GM12878 (cell line): ENCODE measurements at regions not wholly inside any gene's neighbourhood (a gene's known extent, or its start where the extent isn't known, plus 50 kb on each side); places are given as distances from the start of the nearest gene placed in this dataset.
"Not testable (repeated sequence)": the region's sequence is repeated elsewhere in the genome, so short reads cannot be mapped to it uniquely, and the experiment has no call there.

Experiments
- ATAC-seq: fragments of 200-7000 bp; cut with Tn5 transposase; 3 replicates; pipeline ENCODE4 v1.9.1; 2020; ENCODE audit warnings: mild to moderate bottlenecking, moderate library complexity
- BruUV-seq: library from RNA; stranded (reverse); fragments of 400-500 nt; replicated peaks from 2 replicates; lab custom pipeline; 2021; lab: Mats Ljungman, UMichigan
- CTCF ChIA-PET: fragments of 300-600 bp; sonication (Branson Sonifier 250); formaldehyde crosslinking; extraction: SDS; loops from one replicate; lab custom pipeline; 2021; ENCODE audit warnings: inconsistent platforms; lab: Yijun Ruan, JAX
- POLR2A ChIA-PET: fragments of 350-600 bp; formaldehyde crosslinking; extraction: SDS; loops from one replicate; lab custom pipeline; 2021; ENCODE audit warnings: inconsistent platforms; lab: Charles Lee
- RAD21 ChIA-PET: fragments of 300-600 bp; sonication (Branson Sonifier 250); formaldehyde crosslinking; loops from one replicate; lab custom pipeline; 2023; ENCODE audit warnings: antibody characterized with exemption; ENCODE audit not compliant: unreplicated experiment; lab: Charles Lee
- SMC1A ChIA-PET: fragments of 300-600 bp; sonication (Branson Sonifier 250); formaldehyde crosslinking; loops from one replicate; lab custom pipeline; 2023; ENCODE audit not compliant: unreplicated experiment, uncharacterized antibody; lab: Charles Lee
- DNase-seq: peaks from one replicate; pipeline ENCODE4 v3.0.0-alpha.2; 2011; ENCODE audit warnings: low read depth, low spot score
- FAIRE-seq: peaks from 3 replicates; lab custom pipeline; 2011; peaks lifted over from hg19 to GRCh38; lab: Jason Lieb, UNC
- H2AFZ ChIP-seq: 2 replicates; pipeline ENCODE4 v1.6.0; 2011; ENCODE audit warnings: low read depth, low read length, control low read depth; ENCODE audit not compliant: control insufficient read depth
- H3K27ac ChIP-seq: 2 replicates; pipeline ENCODE4 v1.5.1; 2011; ENCODE audit warnings: control low read depth; ENCODE audit not compliant: control insufficient read depth, insufficient read depth
- H3K27me3 ChIP-seq, 2 experiments: replicated peaks in 1 of 2; 2 replicates each; pipeline versions ENCODE4 v1.6.0 to v1.6.1; 2011; ENCODE audit warnings: low read length in 1 of 2; ENCODE audit not compliant: control insufficient read depth in 2 of 2, insufficient read depth in 2 of 2
- H3K36me3 ChIP-seq, 2 experiments: 2 replicates each; pipeline ENCODE4 v1.5.1; 2011; ENCODE audit warnings: low read length in 1 of 2; ENCODE audit not compliant: control insufficient read depth in 2 of 2, insufficient read depth in 2 of 2
- H3K4me1 ChIP-seq: 2 replicates; pipeline ENCODE4 v1.6.1; 2011; ENCODE audit warnings: mild to moderate bottlenecking, low read length, moderate library complexity, mixed read lengths; ENCODE audit not compliant: control insufficient read depth, insufficient read depth
- H3K4me2 ChIP-seq: 2 replicates; pipeline ENCODE4 v1.6.0; 2011; ENCODE audit warnings: control low read depth; ENCODE audit not compliant: control insufficient read depth, insufficient read depth
- H3K4me3 ChIP-seq: fragments of 200-600 bp; sonication (generic); 2 replicates; pipeline ENCODE4 v1.5.1; 2016
- H3K79me2 ChIP-seq: 2 replicates; pipeline ENCODE4 v1.6.0; 2011; ENCODE audit warnings: low read length; ENCODE audit not compliant: control insufficient read depth, insufficient read depth
- H3K9ac ChIP-seq: 2 replicates; pipeline ENCODE4 v1.8.0; 2011; ENCODE audit warnings: low read length, control low read depth, mixed read lengths; ENCODE audit not compliant: control insufficient read depth, insufficient read depth
- H3K9me3 ChIP-seq: replicated peaks from 3 replicates; pipeline ENCODE4 v1.5.1; 2011; ENCODE audit warnings: mild to moderate bottlenecking, low read length; ENCODE audit not compliant: control insufficient read depth, insufficient read depth
- H4K20me1 ChIP-seq: 2 replicates; pipeline ENCODE4 v1.6.0; 2011; ENCODE audit not compliant: control insufficient read depth, insufficient read depth
- IKZF1 ChIP-seq: fragments of 450-650 bp; conservative IDR thresholded peaks from 2 replicates; pipeline ENCODE4 v1.6.1; 2017; ENCODE audit warnings: antibody characterized with exemption, mild to moderate bottlenecking
- PAX8 ChIP-seq: fragments of 450-650 bp; IDR thresholded peaks from 2 replicates; pipeline ENCODE4 v1.6.1; 2017; ENCODE audit warnings: mild to moderate bottlenecking, moderate library complexity
- USF1 ChIP-seq: IDR thresholded peaks from 2 replicates; pipeline ENCODE4 v1.6.1; 2011; ENCODE audit warnings: borderline replicate concordance, low read depth, mild to moderate bottlenecking, moderate library complexity, mixed read lengths, low read length; ENCODE audit not compliant: insufficient read depth; ENCODE audit errors: extremely low read length
- ZNF687 ChIP-seq: fragments of 450-650 bp; IDR thresholded peaks from 2 replicates; pipeline ENCODE4 v1.6.1; 2017; ENCODE audit warnings: mild to moderate bottlenecking, moderate library complexity
- WGBS: methylation state at CpG from one replicate; pipeline ENCODE4 v1.1.6; 2016; ENCODE audit warnings: low lambda C conversion rate; ENCODE audit not compliant: insufficient replicate concordance, insufficient coverage; ENCODE audit errors: missing lambda C conversion rate; 5-methylcytosine and 5-hydroxymethylcytosine counted together
- in situ Hi-C: fragments of 300-500 bp; cut with MboI; formaldehyde crosslinking; loops from 9 replicates; pipeline ENCODE4 v1.14.3; 2018; ENCODE audit warnings: mixed read lengths
- intact Hi-C: fragments of 100-400 bp; cut with micrococcal nuclease; formaldehyde crosslinking; loops from one replicate; pipeline ENCODE4 v1.14.2; 2022; ENCODE audit not compliant: unreplicated experiment

GRCh38 chr7:34227525-34227924 lies 322.2 kb downstream of the BMPER start:
- Histone ChIP-seq H3K4me2 (no peak overlapping the region), H3K4me1 (no peaks in the 10 kb centered on the region), H3K79me2 (no peaks in the 10 kb centered on the region), H3K9me3 (no peaks in the 10 kb centered on the region), H3K9ac (no peak overlapping the region), H3K4me3 (no peak overlapping the region), H3K27me3 (no peaks in the 10 kb centered on the region), H3K36me3 (no peaks in the 10 kb centered on the region), H2AFZ (no peak overlapping the region), H3K27ac (no peak overlapping the region), H4K20me1 (no peaks in the 10 kb centered on the region)
- intact Hi-C loops, result no loop called here
- ChIA-PET RAD21 (no interaction called here), SMC1A (no interaction called here), POLR2A (no interaction called here), CTCF (interaction anchor here (1.1 kb wide), 1 partner anchor 15 kb away, joined by 4 read pairs; no protein-coding TSS in a partner anchor)
- DNase-seq (no peak), ATAC-seq (no peak), FAIRE-seq (no peak)
- 0% methylated on average over 3 of the region's 3 CpGs for WGBS
- in situ Hi-C loops, result no loop called here
- TF ChIP-seq ZNF687, result no peak
- no peak for TF ChIP-seq IKZF1
- TF ChIP-seq PAX8, result no peak
- TF ChIP-seq USF1, result no peak
- no TSS peak for BruUV-seq

- POLR2A ChIA-PET, H3K36me3 ChIP-seq, intact Hi-C loops, FAIRE-seq, H3K9ac ChIP-seq, H3K4me3 ChIP-seq, SMC1A ChIA-PET, H3K4me2 ChIP-seq, RAD21 ChIA-PET, ATAC-seq, H3K27me3 ChIP-seq, H3K9me3 ChIP-seq, in situ Hi-C loops, BruUV-seq, H3K27ac ChIP-seq, H3K79me2 ChIP-seq, H2AFZ ChIP-seq, H4K20me1 ChIP-seq, DNase-seq, CTCF ChIA-PET, H3K4me1 ChIP-seq: not testable (repeated sequence)
- WGBS, result 26% methylated on average over 5 of the region's 5 CpGs
These were observed 329.8 kb downstream of the BMPER start for GRCh38 chr7:34235101-34235500.
